GM13977 (cell line): ENCODE measurements at regions not wholly inside any gene's neighbourhood (a gene's known extent, or its start where the extent isn't known, plus 50 kb on each side); places are given as distances from the start of the nearest gene placed in this dataset.

Experiments used
- DNase-seq: peaks from one replicate; pipeline ENCODE4 v3.0.0; 2012; ENCODE audit warnings: low spot score
- CTCF ChIP-seq: IDR thresholded peaks from 2 replicates; pipeline ENCODE4 v1.5.1; 2012; ENCODE audit warnings: mild to moderate bottlenecking, control low read depth; ENCODE audit not compliant: insufficient read depth; ENCODE audit errors: extremely low read depth, missing control alignments
- in situ Hi-C: fragments of 300-500 bp; cut with MboI; formaldehyde crosslinking; loops from one replicate; pipeline ENCODE4 v1.12.0; 2022; ENCODE audit warnings: low sequenced_read_pairs, low pct_unique_long_range_greater_than_20kb, mixed read lengths, inconsistent platforms; ENCODE audit not compliant: unreplicated experiment

DNA sequence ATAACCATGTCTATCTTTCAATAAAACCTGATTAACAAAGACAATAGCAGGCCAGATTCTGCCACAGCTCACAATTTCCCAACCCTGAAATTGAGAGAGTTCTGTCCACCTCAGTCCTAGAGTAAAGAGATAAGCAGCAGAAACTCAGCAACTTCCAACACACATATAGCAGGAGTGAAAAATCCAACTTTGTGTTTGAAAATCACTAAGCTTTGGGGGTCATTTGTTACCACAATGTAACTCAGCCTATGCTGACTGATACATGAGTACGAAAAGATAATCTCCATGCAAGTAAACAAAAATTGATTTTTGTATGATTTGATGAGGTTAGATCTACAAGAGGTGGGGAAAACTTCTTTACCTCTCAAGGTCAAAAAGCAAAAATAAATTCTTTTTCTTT, 231.0 kb upstream of the DAPK1 start:
- in situ Hi-C loops, result no loop called here
- TF ChIP-seq CTCF, result no peak
- no peak for DNase-seq

DNA sequence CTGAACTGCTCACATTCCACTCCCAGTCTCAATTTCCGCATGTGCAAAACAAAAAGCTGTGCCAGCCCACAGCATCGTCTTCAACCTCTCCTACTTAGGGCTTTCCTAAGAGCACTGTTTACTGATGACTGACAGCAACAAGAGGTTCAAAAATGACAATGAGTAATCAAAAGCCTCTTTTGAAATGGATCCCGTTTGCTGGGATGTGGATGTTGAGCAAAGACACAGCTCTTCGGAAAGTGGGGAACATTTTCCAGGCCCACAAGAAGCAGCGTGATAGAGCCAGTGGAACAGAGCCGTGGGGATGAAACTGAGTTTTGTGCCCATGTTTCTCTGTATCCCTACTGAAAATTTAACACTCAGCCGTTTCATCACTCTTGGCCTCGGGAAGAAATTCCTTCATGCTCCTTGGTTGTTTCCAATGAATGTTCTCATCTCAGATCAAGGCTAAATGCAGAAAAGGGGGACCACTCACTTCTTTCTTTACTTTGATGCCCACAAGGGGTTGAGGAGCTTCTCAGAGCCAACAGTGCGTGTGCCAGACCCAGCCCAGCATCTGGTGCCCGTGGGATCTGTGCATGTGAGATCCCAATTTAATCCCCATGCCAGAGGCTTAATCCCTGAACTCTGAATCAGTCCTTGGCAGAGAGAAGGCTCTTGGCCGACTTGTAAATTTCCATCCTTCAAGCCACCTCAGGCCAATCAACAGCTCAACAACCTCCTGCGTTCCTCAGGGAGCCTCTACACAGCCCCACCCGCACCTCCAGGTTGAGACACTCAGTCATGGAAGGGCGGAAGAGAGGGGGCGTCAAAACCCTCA, 230.2 kb upstream of the DAPK1 start:
- in situ Hi-C loops, result no loop called here
- DNase-seq, result no peak
- TF ChIP-seq CTCF, result no peak

DNA sequence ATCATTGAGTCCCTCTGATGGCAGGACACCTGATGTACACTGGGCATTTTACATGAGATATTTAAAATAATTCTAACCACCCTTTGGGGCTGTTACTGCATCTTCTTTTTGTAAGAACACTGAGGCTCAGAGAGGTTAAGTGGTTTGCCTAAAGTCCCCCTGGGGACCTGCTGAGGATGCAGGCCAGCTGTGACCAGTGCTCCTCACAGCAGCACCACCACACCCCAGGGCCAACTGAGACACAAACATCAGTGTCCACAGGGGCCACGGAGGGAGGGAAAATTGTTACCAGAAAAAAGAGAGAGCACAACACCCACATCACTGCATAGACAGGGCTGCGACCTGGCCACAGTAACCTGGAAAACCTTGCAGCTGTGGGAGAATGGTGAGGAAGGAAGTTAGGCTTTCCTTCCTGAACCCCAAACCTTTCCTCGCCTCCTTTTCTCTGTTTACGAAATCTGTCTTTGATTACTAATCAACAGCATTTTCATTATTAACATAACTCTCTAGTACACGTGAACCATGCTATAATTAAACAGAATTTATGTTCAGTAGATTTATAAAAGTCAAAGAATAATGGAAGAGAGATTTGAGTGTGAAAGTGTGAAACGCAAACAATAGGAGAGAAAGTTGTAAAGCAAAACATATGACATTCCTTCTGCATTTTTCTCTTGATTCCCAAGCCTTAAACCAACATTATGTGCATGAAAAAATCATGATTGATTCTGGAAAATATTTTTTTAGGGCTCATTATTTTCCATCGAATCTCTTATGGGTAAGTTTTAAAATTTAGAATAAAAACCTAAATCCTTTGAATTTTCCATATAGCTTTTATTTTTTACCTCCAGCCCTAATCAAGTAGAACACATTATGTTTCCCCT, 228.1 kb upstream of the DAPK1 start:
- no peak for DNase-seq
- in situ Hi-C loops, result no loop called here
- TF ChIP-seq CTCF, result no peak

GRCh38 chr9:87270221-87270847, 227.3 kb upstream of the DAPK1 start:
- no peak for DNase-seq
- in situ Hi-C loops, result no loop called here
- TF ChIP-seq CTCF, result no peak

DNA sequence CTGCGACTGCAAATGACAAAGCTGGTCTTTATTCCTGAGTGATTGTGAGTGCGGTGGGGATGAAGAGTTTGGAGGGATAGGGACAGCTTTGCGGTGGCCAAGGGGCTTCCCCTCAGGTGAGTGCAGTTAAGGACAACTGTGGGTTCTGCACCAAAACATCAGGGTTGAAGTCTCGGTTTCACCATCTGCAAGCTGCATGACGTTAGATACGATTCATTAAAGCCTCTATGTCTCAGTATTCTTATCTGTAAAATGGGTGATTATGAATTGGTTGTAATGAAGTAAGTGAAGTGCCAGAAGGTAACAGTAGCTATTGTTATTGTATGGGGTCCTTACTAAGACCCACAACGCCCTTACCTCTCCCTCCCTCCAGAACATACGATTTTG, 226.8 kb upstream of the DAPK1 start:
- in situ Hi-C loops, result no loop called here
- no peak for DNase-seq
- TF ChIP-seq CTCF, result no peak

GRCh38 chr9:87271696-87272477, 225.8 kb upstream of the DAPK1 start:
- DNase-seq, result no peak
- in situ Hi-C loops, result no loop called here
- TF ChIP-seq CTCF, result no peak
